Gastrocnemius medialis (tissue), 4 donors: ENCODE measurements at regions not wholly inside any gene's neighbourhood (a gene's known extent, or its start where the extent isn't known, plus 50 kb on each side); places are given as distances from the start of the nearest gene placed in this dataset.

Source experiments
- ATAC-seq, 2 donors: fragments of 150-250 bp; one replicate each; pipeline ENCODE4 v1.9.1; 2016
- DNase-seq, 2 donors: peaks; one replicate each; pipeline ENCODE4 v3.0.0-alpha.2; 2019
- H3K27ac ChIP-seq, 4 donors: fragments of 200-600 bp; sonication (generic); 1 replicate in 1 of 4; 2 replicates in 3 of 4; pipeline ENCODE4 v1.5.1; 2016 to 2018; ENCODE audit warnings: mild to moderate bottlenecking in 2 of 4, moderate library complexity in 1 of 4
- H3K27me3 ChIP-seq, 3 donors: fragments of 200-600 bp; sonication (generic) in 2 of 3; 1 replicate in 1 of 3; 2 replicates in 2 of 3; pipeline versions ENCODE4 v1.5.1 to v1.6.0; 2016 to 2019; ENCODE audit warnings: mild to moderate bottlenecking in 1 of 3, moderate library complexity in 1 of 3
- H3K36me3 ChIP-seq, 2 donors: fragments of 200-600 bp; sonication (generic) in 1 of 2; one replicate each; pipeline ENCODE4 v1.5.1; 2017 to 2018
- H3K4me1 ChIP-seq, 2 donors: fragments of 200-600 bp; sonication (generic) in 1 of 2; one replicate each; pipeline ENCODE4 v1.5.1; 2016 to 2017; ENCODE audit warnings: mild to moderate bottlenecking in 2 of 2
- H3K4me3 ChIP-seq, 4 donors: fragments of 200-600 bp; sonication (generic) in 3 of 4; 1 replicate in 1 of 4; 2 replicates in 3 of 4; pipeline ENCODE4 v1.5.1; 2016 to 2019; ENCODE audit warnings: mild to moderate bottlenecking in 2 of 4
- H3K9me3 ChIP-seq, 3 donors: fragments of 200-600 bp; sonication (generic) in 2 of 3; 1 replicate in 1 of 3; 2 replicates in 2 of 3; pipeline ENCODE4 v1.5.1; 2016 to 2019
- POLR2A ChIP-seq, 2 donors: fragments of 450-650 bp; IDR thresholded peaks; one replicate each; pipeline ENCODE4 v1.6.1; 2017; ENCODE audit warnings: antibody characterized with exemption in 2 of 2, mild to moderate bottlenecking in 2 of 2, moderate library complexity in 2 of 2
- in situ Hi-C, 4 donors: fragments of 200-750 bp; cut with MboI; loops; one replicate each; pipeline versions ENCODE4 v1.15.0 to v1.8.0; 2017; ENCODE audit warnings: low sequenced_read_pairs in 4 of 4
- intact Hi-C: fragments of 100-400 bp; cut with DNase I; formaldehyde crosslinking; loops from one replicate; pipeline ENCODE4 v1.15.1; 2023; ENCODE audit warnings: low total_unique reads
- TF ChIP-seq, protein P1 (sequence below), 5 experiments: fragments of 450-650 bp in 3 of 5; fragments of 200-600 bp in 2 of 5; sonication (generic) in 2 of 5; IDR thresholded peaks in 4 of 5; conservative IDR thresholded peaks in 1 of 5; 1 replicate in 4 of 5; 2 replicates in 1 of 5; pipeline ENCODE4 v1.5.1; 2016 to 2019; ENCODE audit warnings: antibody characterized with exemption in 5 of 5, mild to moderate bottlenecking in 3 of 5, moderate library complexity in 3 of 5

- intact Hi-C loops = loop anchor here (10.0 kb wide), 1 partner anchor 324 kb away; no protein-coding TSS in a partner anchor
- no peak for DNase-seq
- in situ Hi-C loops = loop anchor here in 1 of 4 donors (10.0 kb wide), 1 partner anchor 324 kb away; no protein-coding TSS in a partner anchor
- no peak for TF ChIP-seq POLR2A (IDR thresholded peaks at IDR 0.05)
- TF ChIP-seq, protein P1, sequence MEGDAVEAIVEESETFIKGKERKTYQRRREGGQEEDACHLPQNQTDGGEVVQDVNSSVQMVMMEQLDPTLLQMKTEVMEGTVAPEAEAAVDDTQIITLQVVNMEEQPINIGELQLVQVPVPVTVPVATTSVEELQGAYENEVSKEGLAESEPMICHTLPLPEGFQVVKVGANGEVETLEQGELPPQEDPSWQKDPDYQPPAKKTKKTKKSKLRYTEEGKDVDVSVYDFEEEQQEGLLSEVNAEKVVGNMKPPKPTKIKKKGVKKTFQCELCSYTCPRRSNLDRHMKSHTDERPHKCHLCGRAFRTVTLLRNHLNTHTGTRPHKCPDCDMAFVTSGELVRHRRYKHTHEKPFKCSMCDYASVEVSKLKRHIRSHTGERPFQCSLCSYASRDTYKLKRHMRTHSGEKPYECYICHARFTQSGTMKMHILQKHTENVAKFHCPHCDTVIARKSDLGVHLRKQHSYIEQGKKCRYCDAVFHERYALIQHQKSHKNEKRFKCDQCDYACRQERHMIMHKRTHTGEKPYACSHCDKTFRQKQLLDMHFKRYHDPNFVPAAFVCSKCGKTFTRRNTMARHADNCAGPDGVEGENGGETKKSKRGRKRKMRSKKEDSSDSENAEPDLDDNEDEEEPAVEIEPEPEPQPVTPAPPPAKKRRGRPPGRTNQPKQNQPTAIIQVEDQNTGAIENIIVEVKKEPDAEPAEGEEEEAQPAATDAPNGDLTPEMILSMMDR (IDR thresholded peaks at IDR 0.05 in 4 of 5, conservative IDR thresholded peaks at IDR 0.05 in 1 of 5) = no peak
- no peaks in the 10 kb centered on the region for H3K36me3 ChIP-seq
- peaks cover 22 to 23% of the 10 kb centered on the region in 2 donors for H3K4me1 ChIP-seq
- no peak for ATAC-seq
- H3K27ac ChIP-seq = no peak overlapping the region
- no peaks in the 10 kb centered on the region for H3K27me3 ChIP-seq
- H3K4me3 ChIP-seq = no peak overlapping the region
- no peaks in the 10 kb centered on the region for H3K9me3 ChIP-seq
Observed at GRCh38 chr3:24588629-24589512, 94.2 kb upstream of the THRB start.

GRCh38 chr3:24589513-24589851, 94.8 kb upstream of the THRB start:
- ATAC-seq (no peak), DNase-seq (no peak)
- in situ Hi-C loops = loop anchor here in 1 of 4 donors (10.0 kb wide), 1 partner anchor 325 kb away; no protein-coding TSS in a partner anchor
- no peak overlapping the region for H3K27ac ChIP-seq
- H3K9me3 ChIP-seq = no peaks in the 10 kb centered on the region
- peaks cover 22 to 23% of the 10 kb centered on the region in 2 donors for H3K4me1 ChIP-seq
- H3K4me3 ChIP-seq = no peak overlapping the region
- no peaks in the 10 kb centered on the region for H3K36me3 ChIP-seq
- TF ChIP-seq, protein P1 (IDR thresholded peaks at IDR 0.05 in 4 of 5, conservative IDR thresholded peaks at IDR 0.05 in 1 of 5) = no peak
- TF ChIP-seq POLR2A (IDR thresholded peaks at IDR 0.05) = no peak
- no peaks in the 10 kb centered on the region for H3K27me3 ChIP-seq
- intact Hi-C loops = loop anchor here (10.0 kb wide), 1 partner anchor 325 kb away; no protein-coding TSS in a partner anchor

- H3K27ac ChIP-seq = no peak overlapping the region
Observed at GRCh38 chr3:24589931-24590880, 95.6 kb upstream of the THRB start.

GRCh38 chr3:24591191-24591590, 96.5 kb upstream of the THRB start:
- H3K27me3 ChIP-seq = no peaks in the 10 kb centered on the region
- no peaks in the 10 kb centered on the region for H3K36me3 ChIP-seq
- ATAC-seq (no peak), DNase-seq (no peak)
- H3K4me1 ChIP-seq = peaks cover 22 to 23% of the 10 kb centered on the region in 2 donors
- H3K27ac ChIP-seq = no peak overlapping the region
- TF ChIP-seq, protein P1 (IDR thresholded peaks at IDR 0.05 in 4 of 5, conservative IDR thresholded peaks at IDR 0.05 in 1 of 5) = no peak
- TF ChIP-seq POLR2A (IDR thresholded peaks at IDR 0.05) = no peak
- in situ Hi-C loops = no loop called here
- H3K4me3 ChIP-seq = no peak overlapping the region
- intact Hi-C loops = no loop called here
- H3K9me3 ChIP-seq = no peaks in the 10 kb centered on the region

More at GRCh38 chr3:24589931-24590880, 95.6 kb upstream of the THRB start:
- no peaks in the 10 kb centered on the region for H3K36me3 ChIP-seq
- in situ Hi-C loops (loop anchor here in 1 of 4 donors (10.0 kb wide), 1 partner anchor 325 kb away; no protein-coding TSS in a partner anchor), intact Hi-C loops (loop anchor here (10.0 kb wide), 1 partner anchor 325 kb away; no protein-coding TSS in a partner anchor)
- no peaks in the 10 kb centered on the region for H3K9me3 ChIP-seq
- TF ChIP-seq POLR2A (IDR thresholded peaks at IDR 0.05) = no peak
- TF ChIP-seq, protein P1 (IDR thresholded peaks at IDR 0.05 in 4 of 5, conservative IDR thresholded peaks at IDR 0.05 in 1 of 5) = no peak
- H3K4me3 ChIP-seq = no peak overlapping the region
- H3K4me1 ChIP-seq = peaks cover 22 to 23% of the 10 kb centered on the region in 2 donors
- DNase-seq (no peak), ATAC-seq (no peak)
- H3K27me3 ChIP-seq = no peaks in the 10 kb centered on the region
